ENCODE measurements at regions not wholly inside any gene's neighbourhood (a gene's known extent, or its start where the extent isn't known, plus 50 kb on each side); places are given as distances from the start of the nearest gene placed in this dataset.

- no peak for DNase-seq
These were observed 117.4 kb upstream of the LINGO1 start for GRCh38 chr15:77749998-77750540.

GRCh38 chr15:77749236-77749997 is 116.7 kb upstream of the LINGO1 start:
- DNase-seq = no peak

GRCh38 chr15:77748078-77749064 is 115.7 kb upstream of the LINGO1 start:
- DNase-seq = no peak

DNA sequence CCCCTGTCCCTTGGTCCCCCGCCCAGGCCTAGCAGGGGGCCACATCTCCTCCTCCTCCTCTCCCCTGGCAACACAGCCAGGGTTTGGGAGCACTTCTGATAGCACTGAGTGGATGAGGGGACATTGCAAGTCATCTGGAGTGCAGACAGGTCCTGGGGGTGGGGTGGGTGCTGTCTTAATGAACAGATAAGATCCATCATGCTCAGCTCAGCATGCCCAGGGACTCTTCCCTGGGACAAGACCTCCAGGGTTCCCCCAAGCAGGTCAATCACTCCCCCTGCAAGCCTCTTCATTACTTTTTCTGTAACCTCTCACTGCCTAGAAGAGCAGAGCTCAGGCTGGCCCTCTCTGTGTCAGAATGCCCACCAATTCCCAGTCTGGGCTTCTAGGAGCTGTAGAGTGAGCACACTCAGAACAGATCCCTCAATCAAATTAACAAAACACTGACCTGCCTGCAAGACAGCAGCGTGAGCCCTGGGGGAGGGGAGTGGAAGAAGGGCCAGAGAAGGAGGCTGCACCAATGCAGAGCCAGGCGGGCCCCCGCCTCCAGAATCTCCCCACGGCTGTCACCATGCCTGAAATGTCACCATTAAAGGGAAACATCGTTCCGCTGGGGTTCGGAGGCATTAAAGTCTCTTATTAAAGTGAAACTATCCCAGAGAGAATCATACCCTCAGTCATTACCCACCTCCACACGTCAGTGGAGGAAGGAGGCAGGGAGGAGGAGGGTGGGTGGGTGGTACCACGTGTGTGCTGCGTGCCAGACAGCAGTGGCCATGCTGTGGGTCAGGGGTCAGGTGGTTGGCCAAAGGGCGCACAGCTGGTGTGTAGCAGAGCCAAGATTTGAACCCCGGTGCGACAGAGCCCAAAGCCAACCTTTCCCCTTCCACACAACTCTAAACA is 114.7 kb upstream of the LINGO1 start:
- no peak for DNase-seq

GRCh38 chr15:77746254-77747174 is 113.8 kb upstream of the LINGO1 start:
- DNase-seq = no peak

DNA sequence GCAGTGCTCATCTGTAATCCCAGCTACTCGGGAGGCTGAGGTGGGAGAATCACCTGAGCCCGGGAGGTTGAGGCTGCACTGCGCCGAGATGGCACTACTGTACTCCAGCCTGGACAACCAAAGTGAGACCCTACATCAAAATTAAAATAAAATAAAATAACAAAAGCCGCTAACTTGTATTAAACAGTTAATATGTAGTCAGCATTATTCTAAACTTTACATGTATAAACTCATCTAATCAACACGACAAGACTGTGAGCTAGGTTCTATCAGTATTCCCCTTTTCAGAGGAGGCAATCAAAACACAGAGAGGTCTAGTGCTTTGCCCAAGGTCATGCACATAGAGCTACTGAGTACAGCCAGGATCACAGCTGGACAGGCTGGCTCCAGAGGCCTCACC is 111.7 kb upstream of the LINGO1 start:
- DNase-seq = no peak

GRCh38 chr15:77742570-77742969 is 109.9 kb upstream of the LINGO1 start:
- DNase-seq = no peak

- DNase-seq = no peak
These were observed 109.4 kb upstream of the LINGO1 start for GRCh38 chr15:77742127-77742526.

DNA sequence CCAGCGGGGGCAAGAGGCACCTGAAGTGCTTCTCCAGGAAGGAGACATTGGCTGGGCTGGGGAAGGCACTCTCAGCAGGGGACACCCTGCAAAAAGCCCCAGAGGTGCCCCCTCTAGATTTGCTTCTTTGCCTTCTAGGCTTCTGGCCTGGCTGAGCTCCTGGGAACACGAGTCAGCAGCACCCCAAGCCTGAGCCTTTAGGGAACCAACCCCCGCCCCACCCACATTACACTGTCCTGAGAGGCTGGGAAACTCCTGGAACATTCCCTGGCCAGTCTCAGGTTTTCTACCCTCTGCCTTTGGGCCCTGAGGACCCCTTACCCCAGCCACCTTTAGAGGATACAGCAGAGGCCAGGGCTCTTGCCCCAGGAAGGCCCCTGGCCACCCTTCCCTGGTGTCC is 108.4 kb upstream of the LINGO1 start:
- no peak for DNase-seq

- DNase-seq = no peak
These were observed 107.1 kb upstream of the LINGO1 start for GRCh38 chr15:77739591-77740378.

DNA sequence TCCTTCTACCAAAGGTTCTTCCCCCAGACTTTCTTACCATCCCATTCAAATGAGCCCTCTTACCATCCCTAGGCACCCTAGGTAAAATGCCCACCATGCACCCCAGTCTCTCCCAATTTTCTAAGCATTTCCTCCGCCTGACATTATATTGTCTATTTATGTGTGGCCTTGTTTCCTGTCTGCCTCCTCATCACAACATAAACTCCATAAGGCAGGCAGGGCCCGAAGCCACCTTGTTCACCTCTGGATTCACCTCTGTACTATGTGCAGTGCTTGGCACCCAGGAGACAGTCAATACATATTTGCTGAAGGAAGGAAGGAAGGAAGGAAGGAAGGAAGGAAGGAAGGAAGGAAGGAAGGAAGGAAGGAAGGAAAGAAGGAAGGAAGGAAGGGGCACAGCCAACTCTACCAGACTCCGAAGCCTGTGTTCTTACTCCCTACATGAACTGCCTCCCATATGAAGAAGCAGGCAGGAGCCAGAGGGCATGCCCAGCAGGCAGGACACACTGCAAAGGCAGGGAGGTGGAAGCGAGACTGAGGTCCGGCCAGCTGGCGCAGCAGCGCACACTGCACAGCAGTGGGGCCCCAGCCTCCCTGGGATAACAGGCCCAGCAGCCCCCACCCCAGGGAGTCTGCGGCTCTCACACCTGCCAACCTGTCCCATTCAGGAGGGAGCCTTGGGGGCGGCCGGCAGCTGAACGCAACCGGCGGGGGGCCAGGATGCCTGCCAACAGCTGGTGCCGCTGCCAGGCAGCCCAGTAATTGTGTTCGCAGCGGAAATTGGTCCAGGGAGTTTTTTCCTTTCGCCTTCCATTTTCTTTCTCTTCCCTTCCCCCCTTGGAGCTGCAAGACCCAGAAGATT is 106.0 kb upstream of the LINGO1 start:
- DNase-seq = no peak

DNA sequence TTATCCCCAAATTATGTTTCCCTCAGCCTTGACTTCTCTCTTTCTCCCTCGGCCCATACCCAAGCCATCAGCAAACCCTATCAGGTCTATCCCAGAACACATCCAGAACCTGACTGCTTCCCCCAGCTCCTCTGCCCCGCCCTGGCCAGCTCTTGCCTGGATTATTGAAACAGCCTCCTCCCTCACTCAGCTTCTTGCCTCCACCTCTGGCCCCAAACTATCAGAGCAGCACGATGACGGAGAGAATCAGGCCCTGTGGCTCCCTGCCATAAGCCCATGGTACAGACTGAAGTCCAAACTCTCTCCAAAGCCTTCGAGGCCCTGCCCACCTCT is 105.3 kb upstream of the LINGO1 start:
- no peak for DNase-seq

- DNase-seq = no peak
These were observed 104.7 kb upstream of the LINGO1 start for GRCh38 chr15:77737238-77738037.

GRCh38 chr15:77734306-77734705 is 101.6 kb upstream of the LINGO1 start:
- no peak for DNase-seq

DNA sequence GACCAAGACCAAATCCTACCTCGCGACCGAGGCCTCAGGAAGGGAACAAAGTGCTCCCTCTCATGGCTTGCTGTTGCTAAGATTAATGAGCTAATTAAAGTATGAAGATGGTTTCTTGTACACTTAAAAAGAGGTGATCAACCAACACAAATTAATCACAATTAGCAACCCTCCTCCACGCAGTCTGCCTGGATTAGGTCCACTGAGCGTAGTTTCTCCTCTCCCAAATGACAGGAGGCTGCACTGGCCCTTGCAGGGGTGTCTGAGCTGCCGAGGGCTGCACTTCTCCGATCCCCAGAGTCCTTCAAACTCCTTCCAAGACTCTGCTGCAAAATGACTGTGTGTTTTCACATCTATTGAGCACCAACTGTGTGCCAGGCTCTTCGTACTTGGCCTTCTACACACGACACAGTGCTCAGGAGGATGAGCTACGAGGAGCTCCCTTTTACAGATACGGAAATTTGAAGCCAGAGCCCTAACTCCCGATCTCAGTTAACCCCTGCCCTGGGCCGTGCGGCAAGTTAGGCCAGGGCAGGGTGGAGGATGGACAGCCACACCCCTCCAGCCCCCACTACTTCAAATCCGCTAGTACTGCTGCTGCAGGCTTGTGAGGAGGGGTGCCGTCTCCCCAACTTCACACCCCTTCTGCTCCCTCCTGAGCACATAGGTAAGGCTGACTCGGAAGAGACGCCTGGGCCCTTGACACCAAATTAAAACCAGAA is 101.0 kb upstream of the LINGO1 start:
- DNase-seq = no peak

DNA sequence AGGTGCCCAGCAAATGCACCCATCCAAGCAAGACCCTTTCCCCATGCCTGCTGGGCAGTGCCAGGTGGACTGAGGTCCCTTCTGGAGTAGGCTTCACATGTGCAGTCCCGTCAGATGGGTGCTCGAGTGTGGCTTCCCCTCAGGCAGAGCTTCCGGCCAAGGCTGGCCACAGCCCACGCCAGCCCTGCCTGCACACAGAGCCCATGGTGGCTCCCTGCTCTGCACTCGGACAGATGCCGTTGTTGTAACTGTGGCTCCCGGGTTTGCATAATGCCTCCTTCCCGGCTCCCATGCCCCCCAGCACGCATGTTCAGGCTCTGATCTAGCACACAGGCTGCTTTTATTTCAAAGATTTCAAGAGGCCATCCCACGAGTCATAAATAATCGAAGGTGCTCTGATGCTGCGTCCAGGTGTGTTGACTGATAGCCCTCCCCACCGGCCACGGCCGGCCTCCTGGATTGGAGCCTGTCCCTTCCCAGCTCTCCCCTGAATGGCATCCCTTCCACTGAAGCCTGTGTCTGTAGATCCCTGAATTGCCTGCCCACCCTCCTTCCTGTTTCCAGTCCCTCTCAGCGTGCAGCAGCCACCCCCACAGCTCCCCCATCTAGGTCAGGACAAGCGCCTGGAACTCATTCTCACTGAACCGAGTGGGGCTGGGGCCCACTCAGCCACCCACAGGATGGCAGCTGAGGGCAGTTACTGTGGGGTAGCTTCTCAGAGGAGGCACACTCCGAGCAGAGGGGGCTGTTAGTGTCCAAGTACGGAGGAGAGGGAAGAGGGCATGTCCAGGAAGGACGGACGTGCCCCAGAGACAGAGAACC is 100.0 kb upstream of the LINGO1 start:
- no peak for DNase-seq

DNA sequence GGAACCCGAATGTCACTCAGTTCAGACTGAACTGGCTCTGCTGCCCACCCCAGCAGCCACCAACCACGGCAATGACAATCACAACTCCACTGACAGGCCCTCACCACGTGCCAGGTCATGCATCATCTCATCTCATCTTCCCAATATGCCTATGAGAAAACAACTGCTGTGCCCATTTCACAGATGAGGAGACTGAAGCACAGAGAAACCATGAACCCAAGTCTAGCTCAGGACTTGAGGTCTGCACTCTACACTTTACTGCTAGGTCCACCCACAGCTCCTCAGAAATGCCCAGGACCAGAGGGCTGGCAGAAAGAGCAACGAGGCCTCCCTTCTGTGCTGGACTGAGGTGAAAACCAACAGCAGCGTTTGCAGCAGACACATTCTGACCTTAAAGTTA is 99.2 kb upstream of the LINGO1 start:
- DNase-seq = no peak
